ENCODE measurements at regions not wholly inside any gene's neighbourhood (a gene's known extent, or its start where the extent isn't known, plus 50 kb on each side); places are given as distances from the start of the nearest gene placed in this dataset.

DNA sequence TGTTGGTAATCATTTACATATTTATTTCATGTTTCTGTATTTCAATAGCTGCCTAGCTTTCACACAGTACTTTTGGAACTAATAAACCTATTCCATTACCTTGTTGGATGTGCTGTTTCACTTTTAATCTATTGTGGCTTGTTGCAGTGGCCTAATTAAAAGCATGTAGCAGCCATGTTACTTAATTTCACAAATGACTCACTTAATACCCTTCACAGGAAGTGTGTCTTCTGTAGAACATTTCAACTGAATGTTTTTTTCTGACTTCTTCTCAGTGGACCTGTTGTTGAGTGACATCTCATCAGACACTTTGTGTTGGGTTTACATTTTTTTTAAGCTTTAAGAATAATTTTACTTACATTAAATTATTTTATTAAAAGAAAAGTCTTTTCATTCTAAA, 260.5 kb upstream of the THUMPD2 start:
- TF ChIP-seq POLR2AphosphoS5 (IDR thresholded peaks at IDR 0.05; ENCODE audit: low read depth, low read length) (no peak), TAF1 (IDR thresholded peaks at IDR 0.05; ENCODE audit: borderline replicate concordance, insufficient read depth, low read length) (no peak), SIN3A (IDR thresholded peaks at IDR 0.05; ENCODE audit: borderline replicate concordance, insufficient read depth, low read length) (no peak), FOXP2 (optimal IDR thresholded peaks at IDR 0.05; ENCODE audit: borderline replicate concordance, extremely low read depth, extremely low read length, insufficient read depth) (no peak)
- TF ChIP-seq, protein P1, sequence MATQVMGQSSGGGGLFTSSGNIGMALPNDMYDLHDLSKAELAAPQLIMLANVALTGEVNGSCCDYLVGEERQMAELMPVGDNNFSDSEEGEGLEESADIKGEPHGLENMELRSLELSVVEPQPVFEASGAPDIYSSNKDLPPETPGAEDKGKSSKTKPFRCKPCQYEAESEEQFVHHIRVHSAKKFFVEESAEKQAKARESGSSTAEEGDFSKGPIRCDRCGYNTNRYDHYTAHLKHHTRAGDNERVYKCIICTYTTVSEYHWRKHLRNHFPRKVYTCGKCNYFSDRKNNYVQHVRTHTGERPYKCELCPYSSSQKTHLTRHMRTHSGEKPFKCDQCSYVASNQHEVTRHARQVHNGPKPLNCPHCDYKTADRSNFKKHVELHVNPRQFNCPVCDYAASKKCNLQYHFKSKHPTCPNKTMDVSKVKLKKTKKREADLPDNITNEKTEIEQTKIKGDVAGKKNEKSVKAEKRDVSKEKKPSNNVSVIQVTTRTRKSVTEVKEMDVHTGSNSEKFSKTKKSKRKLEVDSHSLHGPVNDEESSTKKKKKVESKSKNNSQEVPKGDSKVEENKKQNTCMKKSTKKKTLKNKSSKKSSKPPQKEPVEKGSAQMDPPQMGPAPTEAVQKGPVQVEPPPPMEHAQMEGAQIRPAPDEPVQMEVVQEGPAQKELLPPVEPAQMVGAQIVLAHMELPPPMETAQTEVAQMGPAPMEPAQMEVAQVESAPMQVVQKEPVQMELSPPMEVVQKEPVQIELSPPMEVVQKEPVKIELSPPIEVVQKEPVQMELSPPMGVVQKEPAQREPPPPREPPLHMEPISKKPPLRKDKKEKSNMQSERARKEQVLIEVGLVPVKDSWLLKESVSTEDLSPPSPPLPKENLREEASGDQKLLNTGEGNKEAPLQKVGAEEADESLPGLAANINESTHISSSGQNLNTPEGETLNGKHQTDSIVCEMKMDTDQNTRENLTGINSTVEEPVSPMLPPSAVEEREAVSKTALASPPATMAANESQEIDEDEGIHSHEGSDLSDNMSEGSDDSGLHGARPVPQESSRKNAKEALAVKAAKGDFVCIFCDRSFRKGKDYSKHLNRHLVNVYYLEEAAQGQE (IDR thresholded peaks at IDR 0.05; ENCODE audit: insufficient read depth in 1 of 2, low read depth in 2 of 2, low read length in 2 of 2) = no peak
